Esophagus squamous epithelium (tissue), 5 donors: ENCODE measurements at regions not wholly inside any gene's neighbourhood (a gene's known extent, or its start where the extent isn't known, plus 50 kb on each side); places are given as distances from the start of the nearest gene placed in this dataset.
A peak's percentile ranks its signal among the peaks of the same experiment; 100 is the strongest.
"Not testable (repeated sequence)": the region's sequence is repeated elsewhere in the genome, so short reads cannot be mapped to it uniquely, and the experiment has no call there.

ENCODE experiments used
- DNase-seq: peaks from one replicate; lab custom pipeline; 2025; lab: John Stamatoyannopoulos, UW
- H3K27ac ChIP-seq, 4 donors: fragments of 200-600 bp; sonication (generic); one replicate each; pipeline ENCODE4 v1.5.1; 2016 to 2019; ENCODE audit warnings: mild to moderate bottlenecking in 1 of 4
- H3K27me3 ChIP-seq, 4 donors: fragments of 200-600 bp; sonication (generic); 1 replicate in 3 of 4; 2 replicates in 1 of 4; pipeline versions ENCODE4 v1.5.1 to v1.6.0; 2017 to 2021; ENCODE audit warnings: antibody characterized with exemption in 1 of 4
- H3K36me3 ChIP-seq, 3 donors: fragments of 200-600 bp; sonication (generic); one replicate each; pipeline ENCODE4 v1.5.1; 2016 to 2019
- H3K4me1 ChIP-seq, 3 donors: fragments of 200-600 bp; sonication (generic); one replicate each; pipeline ENCODE4 v1.5.1; 2017 to 2019
- H3K4me3 ChIP-seq, 4 donors: fragments of 200-600 bp; sonication (generic); 1 replicate in 3 of 4; 2 replicates in 1 of 4; pipeline ENCODE4 v1.5.1; 2016 to 2019; ENCODE audit warnings: mild to moderate bottlenecking in 2 of 4, moderate library complexity in 1 of 4
- H3K9me3 ChIP-seq, 3 donors: fragments of 200-600 bp; sonication (generic); one replicate each; pipeline ENCODE4 v1.5.1; 2016 to 2019
- CTCF ChIP-seq, 6 experiments: fragments of 450-650 bp in 4 of 6; fragments of 200-600 bp in 2 of 6; sonication (generic) in 2 of 6; IDR thresholded peaks; one replicate each; pipeline ENCODE4 v1.5.1; 2016 to 2019; ENCODE audit warnings: antibody characterized with exemption in 6 of 6, mild to moderate bottlenecking in 4 of 6, moderate library complexity in 4 of 6
- POLR2A ChIP-seq, 4 donors: fragments of 450-650 bp; IDR thresholded peaks; one replicate each; pipeline ENCODE4 v1.6.1; 2017; ENCODE audit warnings: antibody characterized with exemption in 4 of 4, mild to moderate bottlenecking in 4 of 4, moderate library complexity in 3 of 4
- WGBS, 2 donors: methylation state at CpG; one replicate each; pipeline ENCODE4 v1.1.5; 2018; 5-methylcytosine and 5-hydroxymethylcytosine counted together
- intact Hi-C: fragments of 100-400 bp; cut with DNase I; formaldehyde crosslinking; loops from one replicate; pipeline ENCODE4 v1.15.0; 2022
- donor health status: DM: yes; HTN: yes; CAD: no.

DNA sequence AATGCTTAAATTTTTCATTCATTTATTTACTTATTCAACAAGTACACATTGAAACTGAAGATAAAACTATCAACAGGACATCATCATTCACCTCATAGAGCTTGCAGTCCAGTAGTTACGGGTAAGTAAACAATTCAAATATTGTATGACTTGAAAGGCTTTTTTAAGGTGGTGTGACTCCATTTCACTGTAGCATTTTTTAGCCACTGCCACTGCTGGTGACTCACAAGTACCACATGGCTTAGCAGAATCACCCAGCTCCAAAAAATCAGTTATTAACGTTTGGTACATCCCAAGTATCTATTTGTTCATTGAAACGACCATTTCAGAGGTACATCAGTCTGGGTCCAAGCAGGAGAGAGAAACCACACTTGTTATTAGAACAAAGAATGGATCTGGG lies 427.9 kb upstream of the DDI1 start:
- H3K4me1 ChIP-seq, result no peaks in the 10 kb centered on the region
- H3K36me3 ChIP-seq, result no peaks in the 10 kb centered on the region
- no peak overlapping the region for H3K4me3 ChIP-seq
- no peaks in the 10 kb centered on the region for H3K27me3 ChIP-seq
- no peak overlapping the region for H3K27ac ChIP-seq
- intact Hi-C loops, result no loop called here
- TF ChIP-seq POLR2A (IDR thresholded peaks at IDR 0.05) (no peak), CTCF (IDR thresholded peaks at IDR 0.05) (no peak)
- DNase-seq, result no peak
- WGBS, 2 donors, result 35 to 54% methylated on average over 3 of the region's 3 CpGs
- no peaks in the 10 kb centered on the region for H3K9me3 ChIP-seq

DNA sequence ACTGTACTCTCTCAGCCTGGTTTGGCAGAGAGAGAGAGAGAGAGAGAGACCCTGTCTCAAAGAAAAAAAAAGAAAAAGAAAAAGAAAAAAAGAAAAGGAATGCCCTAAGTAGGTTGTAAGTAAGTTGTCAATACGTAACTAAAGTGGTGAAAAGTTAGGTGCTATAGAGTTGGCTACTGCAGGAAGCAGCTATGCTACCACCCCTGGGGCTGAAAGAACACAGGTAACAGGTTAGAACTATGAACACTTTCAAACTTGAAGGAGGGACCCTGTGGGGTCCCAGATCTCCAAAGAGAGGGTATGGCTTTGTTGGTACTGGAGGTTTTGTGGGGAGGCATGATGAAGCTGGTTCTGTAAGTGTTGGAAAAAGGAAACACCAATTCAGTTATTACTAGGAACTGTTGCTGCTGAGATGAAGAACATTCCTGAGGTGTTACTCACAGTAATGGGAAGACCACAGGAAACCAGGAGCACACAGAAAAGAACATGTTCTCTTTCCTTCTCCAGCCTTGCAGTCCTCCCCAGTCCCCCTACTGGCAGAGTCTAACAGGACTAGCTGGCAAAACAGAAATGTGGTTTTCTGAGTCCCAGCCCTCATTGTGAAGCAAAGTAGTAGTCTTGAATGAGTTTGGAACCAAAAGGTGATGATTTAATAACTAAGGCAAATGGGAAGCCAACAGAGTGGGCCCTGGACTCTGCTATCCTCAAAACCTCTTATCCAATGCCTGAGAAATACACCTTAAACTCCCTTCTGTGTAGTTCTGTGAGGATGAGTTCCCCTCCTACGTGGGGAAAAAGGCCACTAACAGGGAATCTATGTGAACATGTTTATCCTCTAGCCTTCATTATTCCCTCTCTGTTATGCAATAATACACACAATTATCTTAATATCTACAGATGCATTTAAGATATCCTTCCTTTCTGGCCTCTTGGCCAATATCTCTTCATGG lies 427.0 kb upstream of the DDI1 start:
- no peak for TF ChIP-seq POLR2A (IDR thresholded peaks at IDR 0.05)
- TF ChIP-seq CTCF (IDR thresholded peaks at IDR 0.05), result peak in 1 of 6 experiments; percentile 36
- 45 to 47% methylated on average over 2 of the region's 2 CpGs for WGBS, 2 donors
- Histone ChIP-seq H3K9me3 (no peaks in the 10 kb centered on the region), H3K36me3 (no peaks in the 10 kb centered on the region), H3K27ac (no peak overlapping the region), H3K4me1 (no peaks in the 10 kb centered on the region), H3K27me3 (no peaks in the 10 kb centered on the region), H3K4me3 (no peak overlapping the region)
- intact Hi-C loops, result no loop called here
- no peak for DNase-seq

GRCh38 chr11:103610435-103610834 lies 426.0 kb upstream of the DDI1 start:
- intact Hi-C loops, result no loop called here
- Histone ChIP-seq H3K4me1 (no peaks in the 10 kb centered on the region), H3K27ac (no peak overlapping the region), H3K27me3 (no peaks in the 10 kb centered on the region), H3K9me3 (no peaks in the 10 kb centered on the region), H3K36me3 (no peaks in the 10 kb centered on the region), H3K4me3 (no peak overlapping the region)
- TF ChIP-seq POLR2A (IDR thresholded peaks at IDR 0.05) (no peak), CTCF (IDR thresholded peaks at IDR 0.05) (no peak)
- DNase-seq, result no peak

GRCh38 chr11:103611526-103612260 lies 424.7 kb upstream of the DDI1 start:
- DNase-seq, result not testable (repeated sequence)
- WGBS, 2 donors, result 49 to 90% methylated on average over 2 to 6 of the region's 7 CpGs

DNA sequence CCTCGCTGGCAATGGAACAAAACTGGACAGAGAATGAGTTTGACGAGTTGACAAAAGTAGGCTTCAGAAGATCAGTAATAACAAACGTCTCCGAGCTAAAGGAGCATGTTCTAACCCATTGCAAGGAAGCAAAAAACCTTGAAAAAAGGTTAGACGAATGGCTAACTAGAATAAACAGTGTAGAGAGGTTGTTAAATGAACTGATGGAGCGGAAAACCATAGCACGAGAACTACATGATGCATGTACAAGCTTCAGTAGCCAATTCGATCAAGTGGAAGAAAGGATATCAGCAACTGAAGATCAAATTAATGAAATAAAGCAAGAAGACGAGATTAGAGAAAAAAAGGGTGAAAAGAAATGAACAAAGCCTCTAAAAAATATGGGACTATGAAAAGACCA lies 424.0 kb upstream of the DDI1 start:
- WGBS, 2 donors, result 83 to 91% methylated on average over 9 of the region's 9 CpGs
- DNase-seq, H3K27me3 ChIP-seq, H3K4me1 ChIP-seq, H3K9me3 ChIP-seq, H3K36me3 ChIP-seq, intact Hi-C loops, H3K27ac ChIP-seq, H3K4me3 ChIP-seq: not testable (repeated sequence)

More at GRCh38 chr11:103611526-103612260, 424.7 kb upstream of the DDI1 start:
- H3K27me3 ChIP-seq, intact Hi-C loops, H3K9me3 ChIP-seq, H3K4me1 ChIP-seq, H3K36me3 ChIP-seq, H3K4me3 ChIP-seq, H3K27ac ChIP-seq: not testable (repeated sequence)

GRCh38 chr11:103616586-103616985 lies 419.9 kb upstream of the DDI1 start:
- DNase-seq, H3K27ac ChIP-seq, H3K9me3 ChIP-seq, H3K27me3 ChIP-seq, intact Hi-C loops, H3K36me3 ChIP-seq, H3K4me1 ChIP-seq, H3K4me3 ChIP-seq: not testable (repeated sequence)
- WGBS, 2 donors, result 80 to 90% methylated on average over 2 of the region's 2 CpGs
